HG03469 (cell line): ENCODE measurements at regions not wholly inside any gene's neighbourhood (a gene's known extent, or its start where the extent isn't known, plus 50 kb on each side); places are given as distances from the start of the nearest gene placed in this dataset.
"Not testable (repeated sequence)": the region's sequence is repeated elsewhere in the genome, so short reads cannot be mapped to it uniquely, and the experiment has no call there.

Source experiments
- ATAC-seq: cut with Tn5 transposase; IDR thresholded peaks from one replicate; pipeline ENCODE4 v1.9.1; 2021; ENCODE audit warnings: mild to moderate bottlenecking, moderate library complexity, moderate number of reproducible peaks; ENCODE audit not compliant: unreplicated experiment

- no peak for ATAC-seq
These were observed 479.0 kb downstream of the XYLT1 start for GRCh38 chr16:16991711-16992110.

GRCh38 chr16:16992975-16993765, 477.6 kb downstream of the XYLT1 start:
- ATAC-seq, result no peak

GRCh38 chr16:16994831-16995230, 475.9 kb downstream of the XYLT1 start:
- ATAC-seq, result no peak

GRCh38 chr16:16996827-16997226, 473.9 kb downstream of the XYLT1 start:
- ATAC-seq, result no peak

GRCh38 chr16:16997349-16997748, 473.4 kb downstream of the XYLT1 start:
- no peak for ATAC-seq

- no peak for ATAC-seq
These were observed 469.3 kb downstream of the XYLT1 start for GRCh38 chr16:17001471-17001870.

GRCh38 chr16:17002565-17002964, 468.2 kb downstream of the XYLT1 start:
- ATAC-seq, result no peak

GRCh38 chr16:17005963-17006362, 464.8 kb downstream of the XYLT1 start:
- not testable (repeated sequence) for ATAC-seq

GRCh38 chr16:17011712-17012111, 459.0 kb downstream of the XYLT1 start:
- ATAC-seq, result no peak

GRCh38 chr16:17013038-17013437, 457.7 kb downstream of the XYLT1 start:
- no peak for ATAC-seq

GRCh38 chr16:17014484-17015121, 456.2 kb downstream of the XYLT1 start:
- no peak for ATAC-seq

- ATAC-seq, result no peak
These were observed 455.1 kb downstream of the XYLT1 start for GRCh38 chr16:17015702-17016101.

GRCh38 chr16:17017442-17017841, 453.3 kb downstream of the XYLT1 start:
- ATAC-seq, result no peak

GRCh38 chr16:17018585-17018939, 452.2 kb downstream of the XYLT1 start:
- no peak for ATAC-seq

GRCh38 chr16:17019366-17019765, 451.4 kb downstream of the XYLT1 start:
- ATAC-seq, result no peak

GRCh38 chr16:17023606-17024005, 447.2 kb downstream of the XYLT1 start:
- no peak for ATAC-seq

GRCh38 chr16:17024514-17024913, 446.2 kb downstream of the XYLT1 start:
- no peak for ATAC-seq

GRCh38 chr16:17026600-17027242, 444.0 kb downstream of the XYLT1 start:
- ATAC-seq, result peak; percentile 69

GRCh38 chr16:17027488-17028129, 443.2 kb downstream of the XYLT1 start:
- no peak for ATAC-seq

- no peak for ATAC-seq
These were observed 441.0 kb downstream of the XYLT1 start for GRCh38 chr16:17029602-17030350.
